GM19467 (cell line): ENCODE measurements at regions not wholly inside any gene's neighbourhood (a gene's known extent, or its start where the extent isn't known, plus 50 kb on each side); places are given as distances from the start of the nearest gene placed in this dataset.

Experiments
- ATAC-seq: cut with Tn5 transposase; IDR thresholded peaks from one replicate; pipeline ENCODE4 v1.9.1; 2021; ENCODE audit warnings: mild to moderate bottlenecking, moderate library complexity; ENCODE audit not compliant: unreplicated experiment

- ATAC-seq, result no peak
These were observed 666.4 kb downstream of the KCNT2 start for GRCh38 chr1:195941795-195942194.

DNA sequence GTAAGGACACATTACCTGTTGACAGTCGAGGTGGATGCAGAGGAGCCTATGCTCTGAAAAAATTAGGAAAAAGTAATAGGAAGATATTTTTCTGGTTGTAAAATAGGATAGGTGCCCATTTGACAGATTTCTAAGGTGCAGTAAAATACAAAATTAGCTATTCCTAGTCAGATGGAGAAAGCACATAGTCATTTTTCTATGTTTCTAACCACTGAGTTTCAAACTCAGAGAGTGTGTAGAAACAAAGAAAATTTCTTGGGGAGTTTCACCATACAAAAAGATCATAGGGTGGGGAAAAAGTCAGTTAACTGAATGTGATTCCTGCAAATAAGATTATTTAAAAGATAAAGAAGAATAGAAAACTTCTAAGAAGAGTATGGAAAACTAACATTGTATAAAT, 666.9 kb downstream of the KCNT2 start:
- no peak for ATAC-seq

DNA sequence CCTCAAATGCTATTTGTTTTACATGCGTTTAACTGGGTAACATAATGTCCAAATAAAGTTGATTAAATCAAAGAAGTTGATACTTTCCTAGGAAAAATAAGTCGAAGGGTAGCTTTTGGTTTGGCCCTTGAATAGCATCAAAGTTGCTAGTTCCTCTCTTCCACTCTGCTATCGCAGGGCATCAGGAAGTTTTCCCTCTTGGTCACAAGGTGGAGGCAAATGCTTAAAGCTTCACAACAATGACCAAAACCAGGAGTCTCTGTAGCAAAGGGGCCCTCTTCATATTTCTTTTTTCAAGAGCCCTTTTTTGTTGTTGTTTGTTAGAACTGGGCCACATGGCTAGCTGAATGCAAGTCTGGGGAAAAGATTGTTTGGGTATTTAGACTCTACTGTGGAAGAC, 668.4 kb downstream of the KCNT2 start:
- ATAC-seq, result no peak

- ATAC-seq, result no peak
These were observed 673.3 kb downstream of the KCNT2 start for GRCh38 chr1:195934817-195935553.

GRCh38 chr1:195933835-195934234, 674.4 kb downstream of the KCNT2 start:
- no peak for ATAC-seq

- ATAC-seq, result no peak
These were observed 692.4 kb downstream of the KCNT2 start for GRCh38 chr1:195915826-195916225.

- no peak for ATAC-seq
These were observed 699.2 kb downstream of the KCNT2 start for GRCh38 chr1:195909061-195909460.

- ATAC-seq, result no peak
These were observed 700.1 kb downstream of the KCNT2 start for GRCh38 chr1:195908121-195908520.

- no peak for ATAC-seq
These were observed 705.0 kb downstream of the KCNT2 start for GRCh38 chr1:195903203-195903602.

GRCh38 chr1:195902779-195903178, 705.5 kb downstream of the KCNT2 start:
- ATAC-seq, result no peak

GRCh38 chr1:195899762-195900352, 708.4 kb downstream of the KCNT2 start:
- no peak for ATAC-seq

DNA sequence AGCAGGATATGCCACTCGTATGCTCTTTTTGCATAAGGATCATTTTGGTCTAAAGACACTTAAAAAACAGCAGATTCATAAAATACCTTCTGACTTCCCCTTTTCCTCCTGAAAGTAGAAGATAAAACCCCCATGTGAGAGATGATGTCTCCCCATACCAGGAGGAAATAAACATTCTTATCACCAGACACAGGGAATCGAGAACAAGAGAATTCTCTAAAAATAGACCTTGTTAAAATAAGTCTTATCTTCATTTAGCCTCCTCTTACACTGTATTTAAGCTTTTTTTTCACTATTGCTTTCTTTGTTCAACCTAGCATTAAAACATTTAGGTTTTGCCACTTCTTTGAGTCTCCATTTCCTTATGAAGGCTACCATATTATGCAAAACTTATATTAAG, 709.3 kb downstream of the KCNT2 start:
- no peak for ATAC-seq

DNA sequence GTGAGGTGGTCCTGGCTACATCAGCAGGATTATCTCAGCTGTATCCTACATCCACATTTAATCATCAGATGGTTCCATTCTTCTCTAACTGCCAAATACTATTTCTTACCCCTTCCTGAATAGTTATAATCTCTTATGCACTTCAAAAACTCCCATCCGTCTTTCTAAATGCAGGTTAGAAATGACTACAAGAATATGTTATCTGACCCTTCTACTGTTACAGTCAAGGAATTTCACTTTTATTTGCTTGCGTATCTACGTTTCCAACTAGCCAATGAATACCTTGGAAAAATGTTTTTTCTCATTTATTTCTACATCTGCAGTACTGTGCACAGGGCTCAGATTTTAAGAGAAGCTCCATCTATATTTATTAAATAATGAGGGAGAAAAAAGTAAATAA, 709.9 kb downstream of the KCNT2 start:
- no peak for ATAC-seq

GRCh38 chr1:195897076-195897475, 711.2 kb downstream of the KCNT2 start:
- ATAC-seq, result no peak

GRCh38 chr1:195894411-195894810, 713.8 kb downstream of the KCNT2 start:
- ATAC-seq, result no peak

DNA sequence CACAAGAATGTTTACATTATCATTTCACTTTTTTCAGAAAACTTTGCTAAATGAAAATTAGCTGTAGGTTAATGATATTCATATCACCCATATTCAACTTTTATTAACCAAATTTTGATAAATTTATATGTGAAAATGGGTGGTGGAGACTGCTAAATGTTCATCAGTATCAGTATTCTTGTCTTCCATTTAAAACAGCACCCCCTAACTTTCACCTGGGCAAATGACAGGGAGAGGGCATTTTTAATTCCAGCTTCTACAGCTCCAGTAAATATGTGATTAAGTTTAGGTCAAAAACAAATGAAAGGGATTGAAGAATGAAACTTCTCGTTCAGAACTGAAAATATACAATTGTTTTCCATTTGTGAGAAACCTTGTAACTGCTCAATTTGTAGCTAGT, 722.2 kb downstream of the KCNT2 start:
- no peak for ATAC-seq

DNA sequence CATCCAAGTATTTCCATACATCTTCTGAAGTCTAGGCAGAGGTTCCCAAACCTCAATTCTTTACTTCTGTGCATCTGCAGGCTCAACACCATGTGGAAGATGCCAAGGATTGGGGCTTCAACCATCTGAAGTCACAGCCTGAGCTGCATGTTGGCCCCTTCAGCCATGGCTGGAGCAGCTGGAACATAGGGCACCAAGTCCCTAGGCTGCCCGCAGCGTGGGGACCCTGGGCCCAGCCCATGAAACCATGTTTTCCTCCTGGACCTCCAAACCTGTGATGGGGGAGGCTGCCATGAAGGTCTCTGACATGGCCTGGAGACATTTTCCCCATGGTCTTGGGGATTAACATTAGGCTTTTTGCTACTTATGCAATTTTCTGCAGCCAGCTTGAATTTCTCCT, 729.8 kb downstream of the KCNT2 start:
- no peak for ATAC-seq

- no peak for ATAC-seq
These were observed 731.4 kb downstream of the KCNT2 start for GRCh38 chr1:195876792-195877191.

DNA sequence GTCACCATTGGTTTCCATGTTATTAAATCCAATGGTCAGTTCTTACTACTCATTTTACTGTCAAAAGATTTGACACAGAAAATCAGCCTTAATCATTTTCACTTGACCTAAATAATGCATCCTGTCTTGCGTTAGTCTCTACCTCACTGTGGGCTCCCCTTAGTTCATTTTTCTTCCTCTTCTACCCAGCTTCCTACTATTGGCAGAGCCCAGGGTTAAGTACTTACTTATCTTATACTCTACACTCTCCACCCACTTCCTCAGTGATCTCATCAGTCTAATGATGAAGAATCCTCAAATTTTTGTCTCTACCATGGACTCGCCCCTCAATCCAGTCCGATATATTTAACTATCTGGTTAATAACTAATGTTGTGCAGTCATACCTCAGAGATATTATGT, 735.9 kb downstream of the KCNT2 start:
- no peak for ATAC-seq

- no peak for ATAC-seq
These were observed 740.6 kb downstream of the KCNT2 start for GRCh38 chr1:195867638-195868037.

GRCh38 chr1:195866781-195867222, 741.4 kb downstream of the KCNT2 start:
- ATAC-seq, result no peak

DNA sequence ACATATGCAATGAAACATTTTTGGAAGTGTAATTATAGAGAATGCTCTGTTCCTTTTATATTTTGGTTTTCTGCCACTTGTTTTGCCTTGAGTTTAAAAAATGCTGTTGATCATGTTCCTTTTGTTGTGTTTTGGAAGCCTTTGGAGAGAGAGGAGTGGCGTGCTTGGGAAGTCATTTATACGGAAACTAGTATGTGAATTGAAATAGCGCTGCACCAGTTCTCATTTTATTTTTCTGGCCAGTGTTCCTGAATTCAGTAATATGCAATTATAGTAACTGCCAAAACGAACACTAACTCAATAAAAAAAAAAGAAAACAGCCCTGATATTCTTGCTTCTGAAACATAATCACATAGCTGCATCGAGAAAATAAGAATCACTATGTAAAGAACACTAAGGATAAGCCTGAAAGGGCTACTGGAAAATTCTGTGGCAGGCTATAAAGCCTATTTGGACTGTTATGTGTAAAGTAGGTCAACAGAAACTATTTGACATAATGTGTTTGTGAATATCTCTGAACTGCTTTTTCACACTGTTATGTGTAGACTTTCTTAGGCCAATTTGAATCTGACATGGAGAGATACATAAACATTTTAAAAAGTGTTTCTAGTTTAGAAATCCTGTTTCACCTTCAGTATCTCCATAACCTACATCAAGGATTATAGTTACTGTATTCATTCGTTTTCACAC, 742.0 kb downstream of the KCNT2 start:
- no peak for ATAC-seq
